H9 (cell line): ENCODE measurements at regions not wholly inside any gene's neighbourhood (a gene's known extent, or its start where the extent isn't known, plus 50 kb on each side); places are given as distances from the start of the nearest gene placed in this dataset.

Experiments
- DNase-seq: peaks from one replicate; pipeline ENCODE4 v3.0.0-alpha.2; 2017
- H2AFZ ChIP-seq: one replicate; pipeline ENCODE4 v1.6.1; 2013; ENCODE audit warnings: mild to moderate bottlenecking, low read length, control low read depth, moderate library complexity
- H2AK5ac ChIP-seq: 2 replicates; pipeline ENCODE4 v1.6.1; 2013; ENCODE audit warnings: low read length, control low read depth, mixed read lengths; ENCODE audit not compliant: insufficient read length
- H2BK120ac ChIP-seq: one replicate; pipeline ENCODE4 v1.6.1; 2013; ENCODE audit warnings: low read depth, mild to moderate bottlenecking, low read length, control low read depth, inconsistent platforms; ENCODE audit not compliant: poor library complexity, severe bottlenecking
- H2BK12ac ChIP-seq: 2 replicates; pipeline ENCODE4 v1.6.1; 2013; ENCODE audit warnings: low read length, control low read depth, mixed read lengths, low read depth; ENCODE audit not compliant: insufficient read length
- H2BK15ac ChIP-seq: 2 replicates; pipeline ENCODE4 v1.6.1; 2013; ENCODE audit warnings: low read depth, low read length, control low read depth
- H2BK20ac ChIP-seq: one replicate; pipeline ENCODE4 v1.6.1; 2013; ENCODE audit warnings: low read depth, mild to moderate bottlenecking, low read length, control low read depth, inconsistent platforms; ENCODE audit not compliant: poor library complexity, severe bottlenecking
- H2BK5ac ChIP-seq: 2 replicates; pipeline ENCODE4 v1.6.1; 2013; ENCODE audit warnings: low read length, control low read depth, mixed read lengths; ENCODE audit not compliant: insufficient read length
- H3K14ac ChIP-seq: 2 replicates; pipeline ENCODE4 v1.6.1; 2013; ENCODE audit warnings: low read length, control low read depth; ENCODE audit not compliant: insufficient read depth
- H3K18ac ChIP-seq: 2 replicates; pipeline ENCODE4 v1.6.1; 2013; ENCODE audit warnings: low read depth, mild to moderate bottlenecking, mixed read lengths, low read length, control low read depth; ENCODE audit not compliant: insufficient read length
- H3K23ac ChIP-seq: 2 replicates; pipeline ENCODE4 v1.6.1; 2013; ENCODE audit warnings: low read length, control low read depth, mixed read lengths, low read depth; ENCODE audit not compliant: insufficient read length
- H3K23me2 ChIP-seq: 2 replicates; pipeline ENCODE4 v1.6.1; 2013; ENCODE audit warnings: low read depth, mild to moderate bottlenecking, mixed read lengths, low read length, control low read depth; ENCODE audit not compliant: insufficient read length, poor library complexity, severe bottlenecking
- H3K27ac ChIP-seq: 2 replicates; pipeline ENCODE4 v1.5.1; 2013; ENCODE audit warnings: low read length, control low read depth, mixed read lengths, low read depth; ENCODE audit not compliant: insufficient read length
- H3K27me3 ChIP-seq: 2 replicates; pipeline ENCODE4 v1.6.1; 2013; ENCODE audit warnings: low read length, control low read depth, inconsistent platforms; ENCODE audit not compliant: insufficient read depth
- H3K4ac ChIP-seq: 2 replicates; pipeline ENCODE4 v1.6.1; 2013; ENCODE audit warnings: low read depth, mild to moderate bottlenecking, control low read depth, inconsistent platforms, low read length, moderate library complexity
- H3K4me1 ChIP-seq: 2 replicates; pipeline ENCODE4 v1.6.1; 2013; ENCODE audit warnings: low read length, control low read depth, inconsistent platforms; ENCODE audit not compliant: insufficient read depth
- H3K4me2 ChIP-seq: 2 replicates; pipeline ENCODE4 v1.6.1; 2013; ENCODE audit warnings: low read length, control low read depth, mixed read lengths; ENCODE audit not compliant: insufficient read length, insufficient read depth
- H3K56ac ChIP-seq: 2 replicates; pipeline ENCODE4 v1.6.1; 2013; ENCODE audit warnings: low read depth, mild to moderate bottlenecking, mixed read lengths, low read length, control low read depth; ENCODE audit not compliant: insufficient read length
- H3K79me1 ChIP-seq: 2 replicates; pipeline ENCODE4 v1.6.1; 2013; ENCODE audit warnings: low read depth, mild to moderate bottlenecking, moderate library complexity, low read length, control low read depth, inconsistent platforms; ENCODE audit not compliant: insufficient read depth, poor library complexity, severe bottlenecking
- H3K79me2 ChIP-seq: 2 replicates; pipeline ENCODE4 v1.6.1; 2013; ENCODE audit warnings: low read length, control low read depth, inconsistent platforms; ENCODE audit not compliant: insufficient read depth
- H3K9ac ChIP-seq: 2 replicates; pipeline ENCODE4 v1.6.1; 2013; ENCODE audit warnings: low read length, control low read depth, mixed read lengths; ENCODE audit not compliant: insufficient read length; ENCODE audit errors: extremely low read depth
- H3K9me3 ChIP-seq: one replicate; pipeline ENCODE4 v1.6.1; 2013; ENCODE audit warnings: low read depth, low read length, inconsistent platforms; ENCODE audit not compliant: control insufficient read depth
- H3T11ph ChIP-seq: one replicate; pipeline ENCODE4 v1.6.1; 2013; ENCODE audit warnings: mild to moderate bottlenecking, low read length, control low read depth, inconsistent platforms
- H4K20me1 ChIP-seq: one replicate; pipeline ENCODE4 v1.6.1; 2013; ENCODE audit not compliant: control insufficient read depth, insufficient read length, insufficient read depth
- H4K5ac ChIP-seq: 2 replicates; pipeline ENCODE4 v1.6.1; 2013; ENCODE audit warnings: low read depth, mild to moderate bottlenecking, mixed read lengths, low read length, control low read depth; ENCODE audit not compliant: insufficient read length
- H4K8ac ChIP-seq: replicated peaks from 2 replicates; pipeline ENCODE4 v1.6.1; 2013; ENCODE audit warnings: low read length, control low read depth, mixed read lengths, low read depth; ENCODE audit not compliant: insufficient read length
- H4K91ac ChIP-seq: 2 replicates; pipeline ENCODE4 v1.6.1; 2013; ENCODE audit warnings: low read depth, mild to moderate bottlenecking, moderate library complexity, mixed read lengths, low read length, control low read depth; ENCODE audit not compliant: insufficient read length
- H3K27ac Mint-ChIP-seq, 3 experiments: 2 replicates in 2 of 3; 3 replicates in 1 of 3; pipeline ENCODE4 v1.8.0; 2020 to 2021; ENCODE audit warnings: mixed read lengths in 3 of 3, mild to moderate bottlenecking in 1 of 3, moderate library complexity in 1 of 3
- H3K27me3 Mint-ChIP-seq: 2 replicates; pipeline ENCODE4 v1.8.0; 2021; ENCODE audit warnings: low read depth, mild to moderate bottlenecking, moderate library complexity, mixed read lengths
- H3K36me3 Mint-ChIP-seq, 3 experiments: 2 replicates in 2 of 3; 3 replicates in 1 of 3; pipeline ENCODE4 v1.8.0; 2020 to 2021; ENCODE audit warnings: low read depth in 3 of 3, mixed read lengths in 3 of 3; ENCODE audit not compliant: insufficient read depth in 1 of 3
- H3K4me1 Mint-ChIP-seq, 2 experiments: 2 replicates each; pipeline ENCODE4 v1.8.0; 2020; ENCODE audit warnings: mixed read lengths in 2 of 2
- H3K4me3 Mint-ChIP-seq, 2 experiments: 2 replicates in 1 of 2; 3 replicates in 1 of 2; pipeline ENCODE4 v1.8.0; 2020 to 2021; ENCODE audit warnings: mild to moderate bottlenecking in 2 of 2, mixed read lengths in 2 of 2, moderate library complexity in 1 of 2
- H3K9me3 Mint-ChIP-seq, 2 experiments: 2 replicates in 1 of 2; 3 replicates in 1 of 2; pipeline ENCODE4 v1.8.0; 2020; ENCODE audit warnings: mild to moderate bottlenecking in 2 of 2, mixed read lengths in 2 of 2, moderate library complexity in 1 of 2
- WGBS: extraction: QIAGEN DNeasy Blood & Tissue Kit; methylation state at CpG from one replicate; pipeline ENCODE4 v1.1.7; 2013; ENCODE audit warnings: missing lambda C conversion rate, low lambda C conversion rate, mixed read lengths; ENCODE audit not compliant: insufficient read length; ENCODE audit errors: extremely low coverage; 5-methylcytosine and 5-hydroxymethylcytosine counted together
- TF ChIP-seq, protein P1 (sequence below): fragments of 200-600 bp; sonication (generic); conservative IDR thresholded peaks from 3 replicates; pipeline ENCODE4 v1.8.0; 2021; ENCODE audit warnings: antibody characterized with exemption, mild to moderate bottlenecking

DNA sequence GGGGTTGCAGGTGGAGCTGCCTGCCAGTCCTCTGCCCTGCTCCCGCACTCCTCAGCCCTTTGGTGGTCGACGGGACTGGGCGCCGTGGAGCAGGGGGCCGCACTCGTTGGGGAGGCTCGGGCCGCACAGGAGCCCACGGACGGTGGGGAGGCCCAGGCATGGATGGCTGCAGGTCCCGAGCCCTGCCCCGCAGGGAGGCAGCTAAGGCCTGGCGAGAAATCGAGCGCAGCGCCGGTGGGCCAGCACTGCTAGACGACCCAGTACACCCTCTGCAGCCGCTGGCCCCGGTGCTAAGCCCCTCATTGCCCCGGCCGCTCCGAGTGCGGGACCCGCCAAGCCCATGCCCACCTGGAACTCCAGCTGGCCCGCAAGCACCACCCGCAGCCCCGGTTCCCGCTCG lies 221.8 kb downstream of the BTG1 start:
- Histone ChIP-seq H4K5ac (no peak overlapping the region), H3K27me3 (no peaks in the 10 kb centered on the region), H3K4ac (no peak overlapping the region), H2AFZ (no peak overlapping the region), H4K20me1 (no peaks in the 10 kb centered on the region), H2AK5ac (no peak overlapping the region), H3T11ph (no peak overlapping the region), H2BK20ac (no peak overlapping the region), H2BK15ac (no peak overlapping the region), H3K4me1 (no peaks in the 10 kb centered on the region), H3K9ac (no peak overlapping the region), H3K14ac (no peak overlapping the region), H2BK12ac (no peak overlapping the region), H2BK5ac (no peak overlapping the region), H3K4me2 (no peak overlapping the region), H3K23me2 (no peaks in the 10 kb centered on the region), H3K79me2 (no peaks in the 10 kb centered on the region), H3K9me3 (no peaks in the 10 kb centered on the region), H4K91ac (no peak overlapping the region), H3K18ac (no peak overlapping the region), H3K56ac (no peak overlapping the region), H2BK120ac (no peak overlapping the region), H4K8ac (no peak overlapping the region), H3K23ac (no peak overlapping the region), H3K79me1 (no peaks in the 10 kb centered on the region), H3K27ac (no peak overlapping the region)
- Mint-ChIP-seq H3K4me3 (no peak overlapping the region), H3K27ac (no peak overlapping the region), H3K4me1 (peaks cover 10 to 12% of the 10 kb centered on the region in 2 experiments), H3K27me3 (no peaks in the 10 kb centered on the region), H3K36me3 (no peaks in the 10 kb centered on the region), H3K9me3 (no peaks in the 10 kb centered on the region; a peak in 1 of 5 replicates)
- DNase-seq, result no peak
- TF ChIP-seq, protein P1, sequence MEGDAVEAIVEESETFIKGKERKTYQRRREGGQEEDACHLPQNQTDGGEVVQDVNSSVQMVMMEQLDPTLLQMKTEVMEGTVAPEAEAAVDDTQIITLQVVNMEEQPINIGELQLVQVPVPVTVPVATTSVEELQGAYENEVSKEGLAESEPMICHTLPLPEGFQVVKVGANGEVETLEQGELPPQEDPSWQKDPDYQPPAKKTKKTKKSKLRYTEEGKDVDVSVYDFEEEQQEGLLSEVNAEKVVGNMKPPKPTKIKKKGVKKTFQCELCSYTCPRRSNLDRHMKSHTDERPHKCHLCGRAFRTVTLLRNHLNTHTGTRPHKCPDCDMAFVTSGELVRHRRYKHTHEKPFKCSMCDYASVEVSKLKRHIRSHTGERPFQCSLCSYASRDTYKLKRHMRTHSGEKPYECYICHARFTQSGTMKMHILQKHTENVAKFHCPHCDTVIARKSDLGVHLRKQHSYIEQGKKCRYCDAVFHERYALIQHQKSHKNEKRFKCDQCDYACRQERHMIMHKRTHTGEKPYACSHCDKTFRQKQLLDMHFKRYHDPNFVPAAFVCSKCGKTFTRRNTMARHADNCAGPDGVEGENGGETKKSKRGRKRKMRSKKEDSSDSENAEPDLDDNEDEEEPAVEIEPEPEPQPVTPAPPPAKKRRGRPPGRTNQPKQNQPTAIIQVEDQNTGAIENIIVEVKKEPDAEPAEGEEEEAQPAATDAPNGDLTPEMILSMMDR, result no peak
- no CpG with 5 or more reads among the region's 31 CpGs for WGBS
